H9 (cell line): ENCODE measurements at regions not wholly inside any gene's neighbourhood (a gene's known extent, or its start where the extent isn't known, plus 50 kb on each side); places are given as distances from the start of the nearest gene placed in this dataset.

Experiments
- DNase-seq: peaks from one replicate; pipeline ENCODE4 v3.0.0-alpha.2; 2017
- H2AFZ ChIP-seq: one replicate; pipeline ENCODE4 v1.6.1; 2013; ENCODE audit warnings: mild to moderate bottlenecking, low read length, control low read depth, moderate library complexity
- H2AK5ac ChIP-seq: 2 replicates; pipeline ENCODE4 v1.6.1; 2013; ENCODE audit warnings: low read length, control low read depth, mixed read lengths; ENCODE audit not compliant: insufficient read length
- H2BK120ac ChIP-seq: one replicate; pipeline ENCODE4 v1.6.1; 2013; ENCODE audit warnings: low read depth, mild to moderate bottlenecking, low read length, control low read depth, inconsistent platforms; ENCODE audit not compliant: poor library complexity, severe bottlenecking
- H2BK12ac ChIP-seq: 2 replicates; pipeline ENCODE4 v1.6.1; 2013; ENCODE audit warnings: low read length, control low read depth, mixed read lengths, low read depth; ENCODE audit not compliant: insufficient read length
- H2BK15ac ChIP-seq: 2 replicates; pipeline ENCODE4 v1.6.1; 2013; ENCODE audit warnings: low read depth, low read length, control low read depth
- H2BK20ac ChIP-seq: one replicate; pipeline ENCODE4 v1.6.1; 2013; ENCODE audit warnings: low read depth, mild to moderate bottlenecking, low read length, control low read depth, inconsistent platforms; ENCODE audit not compliant: poor library complexity, severe bottlenecking
- H2BK5ac ChIP-seq: 2 replicates; pipeline ENCODE4 v1.6.1; 2013; ENCODE audit warnings: low read length, control low read depth, mixed read lengths; ENCODE audit not compliant: insufficient read length
- H3K14ac ChIP-seq: 2 replicates; pipeline ENCODE4 v1.6.1; 2013; ENCODE audit warnings: low read length, control low read depth; ENCODE audit not compliant: insufficient read depth
- H3K18ac ChIP-seq: 2 replicates; pipeline ENCODE4 v1.6.1; 2013; ENCODE audit warnings: low read depth, mild to moderate bottlenecking, mixed read lengths, low read length, control low read depth; ENCODE audit not compliant: insufficient read length
- H3K23ac ChIP-seq: 2 replicates; pipeline ENCODE4 v1.6.1; 2013; ENCODE audit warnings: low read length, control low read depth, mixed read lengths, low read depth; ENCODE audit not compliant: insufficient read length
- H3K23me2 ChIP-seq: 2 replicates; pipeline ENCODE4 v1.6.1; 2013; ENCODE audit warnings: low read depth, mild to moderate bottlenecking, mixed read lengths, low read length, control low read depth; ENCODE audit not compliant: insufficient read length, poor library complexity, severe bottlenecking
- H3K27ac ChIP-seq: 2 replicates; pipeline ENCODE4 v1.5.1; 2013; ENCODE audit warnings: low read length, control low read depth, mixed read lengths, low read depth; ENCODE audit not compliant: insufficient read length
- H3K27me3 ChIP-seq: 2 replicates; pipeline ENCODE4 v1.6.1; 2013; ENCODE audit warnings: low read length, control low read depth, inconsistent platforms; ENCODE audit not compliant: insufficient read depth
- H3K4ac ChIP-seq: 2 replicates; pipeline ENCODE4 v1.6.1; 2013; ENCODE audit warnings: low read depth, mild to moderate bottlenecking, control low read depth, inconsistent platforms, low read length, moderate library complexity
- H3K4me1 ChIP-seq: 2 replicates; pipeline ENCODE4 v1.6.1; 2013; ENCODE audit warnings: low read length, control low read depth, inconsistent platforms; ENCODE audit not compliant: insufficient read depth
- H3K4me2 ChIP-seq: 2 replicates; pipeline ENCODE4 v1.6.1; 2013; ENCODE audit warnings: low read length, control low read depth, mixed read lengths; ENCODE audit not compliant: insufficient read length, insufficient read depth
- H3K56ac ChIP-seq: 2 replicates; pipeline ENCODE4 v1.6.1; 2013; ENCODE audit warnings: low read depth, mild to moderate bottlenecking, mixed read lengths, low read length, control low read depth; ENCODE audit not compliant: insufficient read length
- H3K79me1 ChIP-seq: 2 replicates; pipeline ENCODE4 v1.6.1; 2013; ENCODE audit warnings: low read depth, mild to moderate bottlenecking, moderate library complexity, low read length, control low read depth, inconsistent platforms; ENCODE audit not compliant: insufficient read depth, poor library complexity, severe bottlenecking
- H3K79me2 ChIP-seq: 2 replicates; pipeline ENCODE4 v1.6.1; 2013; ENCODE audit warnings: low read length, control low read depth, inconsistent platforms; ENCODE audit not compliant: insufficient read depth
- H3K9ac ChIP-seq: 2 replicates; pipeline ENCODE4 v1.6.1; 2013; ENCODE audit warnings: low read length, control low read depth, mixed read lengths; ENCODE audit not compliant: insufficient read length; ENCODE audit errors: extremely low read depth
- H3K9me3 ChIP-seq: one replicate; pipeline ENCODE4 v1.6.1; 2013; ENCODE audit warnings: low read depth, low read length, inconsistent platforms; ENCODE audit not compliant: control insufficient read depth
- H3T11ph ChIP-seq: one replicate; pipeline ENCODE4 v1.6.1; 2013; ENCODE audit warnings: mild to moderate bottlenecking, low read length, control low read depth, inconsistent platforms
- H4K20me1 ChIP-seq: one replicate; pipeline ENCODE4 v1.6.1; 2013; ENCODE audit not compliant: control insufficient read depth, insufficient read length, insufficient read depth
- H4K5ac ChIP-seq: 2 replicates; pipeline ENCODE4 v1.6.1; 2013; ENCODE audit warnings: low read depth, mild to moderate bottlenecking, mixed read lengths, low read length, control low read depth; ENCODE audit not compliant: insufficient read length
- H4K8ac ChIP-seq: replicated peaks from 2 replicates; pipeline ENCODE4 v1.6.1; 2013; ENCODE audit warnings: low read length, control low read depth, mixed read lengths, low read depth; ENCODE audit not compliant: insufficient read length
- H4K91ac ChIP-seq: 2 replicates; pipeline ENCODE4 v1.6.1; 2013; ENCODE audit warnings: low read depth, mild to moderate bottlenecking, moderate library complexity, mixed read lengths, low read length, control low read depth; ENCODE audit not compliant: insufficient read length
- H3K27ac Mint-ChIP-seq, 3 experiments: 2 replicates in 2 of 3; 3 replicates in 1 of 3; pipeline ENCODE4 v1.8.0; 2020 to 2021; ENCODE audit warnings: mixed read lengths in 3 of 3, mild to moderate bottlenecking in 1 of 3, moderate library complexity in 1 of 3
- H3K27me3 Mint-ChIP-seq: 2 replicates; pipeline ENCODE4 v1.8.0; 2021; ENCODE audit warnings: low read depth, mild to moderate bottlenecking, moderate library complexity, mixed read lengths
- H3K36me3 Mint-ChIP-seq, 3 experiments: 2 replicates in 2 of 3; 3 replicates in 1 of 3; pipeline ENCODE4 v1.8.0; 2020 to 2021; ENCODE audit warnings: low read depth in 3 of 3, mixed read lengths in 3 of 3; ENCODE audit not compliant: insufficient read depth in 1 of 3
- H3K4me1 Mint-ChIP-seq, 2 experiments: 2 replicates each; pipeline ENCODE4 v1.8.0; 2020; ENCODE audit warnings: mixed read lengths in 2 of 2
- H3K4me3 Mint-ChIP-seq, 2 experiments: 2 replicates in 1 of 2; 3 replicates in 1 of 2; pipeline ENCODE4 v1.8.0; 2020 to 2021; ENCODE audit warnings: mild to moderate bottlenecking in 2 of 2, mixed read lengths in 2 of 2, moderate library complexity in 1 of 2
- H3K9me3 Mint-ChIP-seq, 2 experiments: 2 replicates in 1 of 2; 3 replicates in 1 of 2; pipeline ENCODE4 v1.8.0; 2020; ENCODE audit warnings: mild to moderate bottlenecking in 2 of 2, mixed read lengths in 2 of 2, moderate library complexity in 1 of 2
- WGBS: extraction: QIAGEN DNeasy Blood & Tissue Kit; methylation state at CpG from one replicate; pipeline ENCODE4 v1.1.7; 2013; ENCODE audit warnings: missing lambda C conversion rate, low lambda C conversion rate, mixed read lengths; ENCODE audit not compliant: insufficient read length; ENCODE audit errors: extremely low coverage; 5-methylcytosine and 5-hydroxymethylcytosine counted together
- TF ChIP-seq, protein P1 (sequence below): fragments of 200-600 bp; sonication (generic); conservative IDR thresholded peaks from 3 replicates; pipeline ENCODE4 v1.8.0; 2021; ENCODE audit warnings: antibody characterized with exemption, mild to moderate bottlenecking

DNA sequence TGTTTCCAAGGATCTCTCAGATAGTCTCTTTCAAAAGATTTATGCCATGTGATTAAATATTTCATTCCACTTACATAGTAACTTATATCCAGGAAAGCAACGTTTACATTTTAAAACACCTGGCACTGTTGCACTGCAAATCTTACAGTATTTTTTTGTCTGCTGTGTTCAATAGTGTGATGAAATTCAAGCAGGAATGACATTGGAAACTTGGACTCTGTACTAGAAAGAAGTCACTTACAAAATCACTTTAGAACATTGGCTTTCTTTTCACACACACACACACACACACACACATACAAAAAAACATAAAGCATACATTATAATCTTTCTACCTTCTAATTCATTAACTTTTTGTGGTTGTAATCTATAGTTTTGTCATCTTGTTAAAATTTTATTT, 66.2 kb upstream of the USP15 start:
- Mint-ChIP-seq H3K27me3 (peaks cover 40% of the 10 kb centered on the region), H3K4me3 (no peak overlapping the region), H3K36me3 (peaks cover 0 to 12% (median 3%) of the 10 kb centered on the region in 3 experiments; a peak in 4 of 7 replicates), H3K9me3 (peaks cover 15 to 19% of the 10 kb centered on the region in 2 experiments), H3K4me1 (peaks cover 22 to 28% of the 10 kb centered on the region in 2 experiments), H3K27ac (no peak overlapping the region)
- Histone ChIP-seq H2BK5ac (no peak overlapping the region), H3K56ac (no peak overlapping the region), H3K9ac (no peak overlapping the region), H3K79me1 (no peaks in the 10 kb centered on the region), H2BK20ac (no peak overlapping the region), H3K79me2 (no peaks in the 10 kb centered on the region), H2BK12ac (no peak overlapping the region), H4K5ac (no peak overlapping the region), H3K4me1 (no peaks in the 10 kb centered on the region), H2BK15ac (no peak overlapping the region), H2BK120ac (no peak overlapping the region), H3K14ac (no peak overlapping the region), H3K23ac (no peak overlapping the region), H2AK5ac (no peak overlapping the region), H3K18ac (no peak overlapping the region), H3K4ac (no peak overlapping the region), H4K91ac (no peak overlapping the region), H3T11ph (no peak overlapping the region), H3K4me2 (no peak overlapping the region), H3K27me3 (peaks cover 25% of the 10 kb centered on the region; the same call in 1 of the 2 replicates), H3K27ac (no peak overlapping the region), H3K23me2 (peaks cover 25% of the 10 kb centered on the region), H4K20me1 (no peaks in the 10 kb centered on the region), H2AFZ (no peak overlapping the region), H3K9me3 (peaks cover 4% of the 10 kb centered on the region), H4K8ac (no peak overlapping the region)
- WGBS: no CpG with 5 or more reads among the region's 1 CpG
- no peak for DNase-seq
- TF ChIP-seq, protein P1, sequence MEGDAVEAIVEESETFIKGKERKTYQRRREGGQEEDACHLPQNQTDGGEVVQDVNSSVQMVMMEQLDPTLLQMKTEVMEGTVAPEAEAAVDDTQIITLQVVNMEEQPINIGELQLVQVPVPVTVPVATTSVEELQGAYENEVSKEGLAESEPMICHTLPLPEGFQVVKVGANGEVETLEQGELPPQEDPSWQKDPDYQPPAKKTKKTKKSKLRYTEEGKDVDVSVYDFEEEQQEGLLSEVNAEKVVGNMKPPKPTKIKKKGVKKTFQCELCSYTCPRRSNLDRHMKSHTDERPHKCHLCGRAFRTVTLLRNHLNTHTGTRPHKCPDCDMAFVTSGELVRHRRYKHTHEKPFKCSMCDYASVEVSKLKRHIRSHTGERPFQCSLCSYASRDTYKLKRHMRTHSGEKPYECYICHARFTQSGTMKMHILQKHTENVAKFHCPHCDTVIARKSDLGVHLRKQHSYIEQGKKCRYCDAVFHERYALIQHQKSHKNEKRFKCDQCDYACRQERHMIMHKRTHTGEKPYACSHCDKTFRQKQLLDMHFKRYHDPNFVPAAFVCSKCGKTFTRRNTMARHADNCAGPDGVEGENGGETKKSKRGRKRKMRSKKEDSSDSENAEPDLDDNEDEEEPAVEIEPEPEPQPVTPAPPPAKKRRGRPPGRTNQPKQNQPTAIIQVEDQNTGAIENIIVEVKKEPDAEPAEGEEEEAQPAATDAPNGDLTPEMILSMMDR: no peak
